ACC112 (cell line): ENCODE measurements at regions not wholly inside any gene's neighbourhood (a gene's known extent, or its start where the extent isn't known, plus 50 kb on each side); places are given as distances from the start of the nearest gene placed in this dataset.
A peak's percentile ranks its signal among the peaks of the same experiment; 100 is the strongest.
"Not testable (repeated sequence)": the region's sequence is repeated elsewhere in the genome, so short reads cannot be mapped to it uniquely, and the experiment has no call there.

Experiments used
- H2AFZ ChIP-seq: fragments of 200-600 bp; sonication (generic); one replicate; pipeline ENCODE4 v1.6.0; 2017; ENCODE audit warnings: antibody characterized with exemption, low read length; ENCODE audit not compliant: unreplicated experiment
- H3K27ac ChIP-seq: fragments of 200-600 bp; sonication (generic); 2 replicates; pipeline ENCODE4 v1.5.1; 2014; ENCODE audit warnings: low read depth, mild to moderate bottlenecking, antibody characterized with exemption, low read length, moderate library complexity
- H3K27me3 ChIP-seq: fragments of 200-600 bp; sonication (generic); 2 replicates; pipeline ENCODE4 v1.6.1; 2014; ENCODE audit warnings: mild to moderate bottlenecking, antibody characterized with exemption, low read length, moderate library complexity, mixed read lengths; ENCODE audit not compliant: insufficient read depth
- H3K36me3 ChIP-seq: fragments of 200-600 bp; sonication (generic); 2 replicates; pipeline ENCODE4 v1.6.1; 2016; ENCODE audit warnings: mild to moderate bottlenecking, antibody characterized with exemption, low read length, moderate library complexity, mixed read lengths; ENCODE audit not compliant: insufficient read depth
- H3K4me1 ChIP-seq: fragments of 200-600 bp; sonication (generic); one replicate; pipeline ENCODE4 v1.6.1; 2016; ENCODE audit warnings: low read length, mixed read lengths; ENCODE audit not compliant: insufficient read depth, unreplicated experiment, control insufficient read depth
- H3K4me3 ChIP-seq: fragments of 200-600 bp; sonication (generic); 2 replicates; pipeline ENCODE4 v1.5.1; 2014; ENCODE audit warnings: mild to moderate bottlenecking, low read depth, low read length
- H3K79me2 ChIP-seq: fragments of 200-600 bp; sonication (generic); one replicate; pipeline ENCODE4 v1.6.0; 2016; ENCODE audit warnings: low read length; ENCODE audit not compliant: control insufficient read depth, unreplicated experiment, insufficient read depth

GRCh38 chr4:81580994-81581374, 109.3 kb upstream of the RASGEF1B start:
- H2AFZ ChIP-seq, H3K36me3 ChIP-seq, H3K79me2 ChIP-seq, H3K27ac ChIP-seq, H3K4me3 ChIP-seq, H3K27me3 ChIP-seq, H3K4me1 ChIP-seq: not testable (repeated sequence)

GRCh38 chr4:81580346-81580993, 108.8 kb upstream of the RASGEF1B start:
- no peak overlapping the region for H3K27ac ChIP-seq
- no peak overlapping the region for H3K4me3 ChIP-seq
- H2AFZ ChIP-seq = no peak overlapping the region
- no peaks in the 10 kb centered on the region for H3K79me2 ChIP-seq
- peaks cover 5% of the 10 kb centered on the region for H3K4me1 ChIP-seq
- H3K36me3 ChIP-seq = no peaks in the 10 kb centered on the region
- H3K27me3 ChIP-seq = no peaks in the 10 kb centered on the region

- no peak overlapping the region for H3K4me3 ChIP-seq
Observed at GRCh38 chr4:81577392-81577791, 105.7 kb upstream of the RASGEF1B start.

GRCh38 chr4:81574991-81575390, 103.3 kb upstream of the RASGEF1B start:
- Histone ChIP-seq H3K4me1 (peaks cover 5% of the 10 kb centered on the region), H3K4me3 (no peak overlapping the region), H3K27ac (no peak overlapping the region), H2AFZ (no peak overlapping the region), H3K27me3 (no peaks in the 10 kb centered on the region), H3K79me2 (no peaks in the 10 kb centered on the region), H3K36me3 (no peaks in the 10 kb centered on the region)

More at GRCh38 chr4:81577392-81577791, 105.7 kb upstream of the RASGEF1B start:
- H3K27ac ChIP-seq = no peak overlapping the region
- H3K4me1 ChIP-seq = peaks cover 5% of the 10 kb centered on the region
- H3K79me2 ChIP-seq = no peaks in the 10 kb centered on the region
- H3K27me3 ChIP-seq = no peaks in the 10 kb centered on the region
- H3K36me3 ChIP-seq = no peaks in the 10 kb centered on the region
- H2AFZ ChIP-seq = no peak overlapping the region

GRCh38 chr4:81573840-81574239, 102.1 kb upstream of the RASGEF1B start:
- Histone ChIP-seq H3K4me1 (no peaks in the 10 kb centered on the region), H3K79me2 (no peaks in the 10 kb centered on the region), H2AFZ (no peak overlapping the region), H3K27me3 (no peaks in the 10 kb centered on the region), H3K27ac (no peak overlapping the region), H3K36me3 (no peaks in the 10 kb centered on the region), H3K4me3 (no peak overlapping the region)

GRCh38 chr4:81572402-81572801, 100.7 kb upstream of the RASGEF1B start:
- Histone ChIP-seq H3K79me2 (no peaks in the 10 kb centered on the region), H3K27ac (no peak overlapping the region), H2AFZ (no peak overlapping the region), H3K4me3 (no peak overlapping the region), H3K36me3 (no peaks in the 10 kb centered on the region), H3K27me3 (no peaks in the 10 kb centered on the region), H3K4me1 (no peaks in the 10 kb centered on the region)

- peaks cover 4% of the 10 kb centered on the region for H3K4me1 ChIP-seq
- no peak overlapping the region for H3K4me3 ChIP-seq
- no peak overlapping the region for H3K27ac ChIP-seq
- no peaks in the 10 kb centered on the region for H3K36me3 ChIP-seq
- H2AFZ ChIP-seq = no peak overlapping the region
- H3K79me2 ChIP-seq = no peaks in the 10 kb centered on the region
- H3K27me3 ChIP-seq = no peaks in the 10 kb centered on the region
Observed at GRCh38 chr4:81571105-81571504, 99.4 kb upstream of the RASGEF1B start.

- Histone ChIP-seq H3K79me2 (no peaks in the 10 kb centered on the region), H3K27ac (peak overlapping the region; percentile 52), H3K36me3 (no peaks in the 10 kb centered on the region), H2AFZ (peak overlapping the region; percentile 52), H3K4me3 (peak overlapping the region; percentile 68), H3K4me1 (peaks cover 19% of the 10 kb centered on the region), H3K27me3 (no peaks in the 10 kb centered on the region)
Observed at GRCh38 chr4:81566161-81566591, 94.5 kb upstream of the RASGEF1B start.

- no peaks in the 10 kb centered on the region for H3K36me3 ChIP-seq
- peak overlapping the region; percentile 52 for H2AFZ ChIP-seq
- no peaks in the 10 kb centered on the region for H3K27me3 ChIP-seq
- H3K79me2 ChIP-seq = no peaks in the 10 kb centered on the region
- peaks cover 19% of the 10 kb centered on the region for H3K4me1 ChIP-seq
- peak overlapping the region; percentile 68 for H3K4me3 ChIP-seq
- H3K27ac ChIP-seq = peak overlapping the region; percentile 52
Observed at GRCh38 chr4:81565142-81565870, 93.6 kb upstream of the RASGEF1B start.

- Histone ChIP-seq H2AFZ (no peak overlapping the region), H3K27me3 (no peaks in the 10 kb centered on the region), H3K79me2 (no peaks in the 10 kb centered on the region), H3K4me3 (no peak overlapping the region), H3K36me3 (no peaks in the 10 kb centered on the region), H3K4me1 (peaks cover 19% of the 10 kb centered on the region), H3K27ac (no peak overlapping the region)
Observed at GRCh38 chr4:81564025-81564424, 92.3 kb upstream of the RASGEF1B start.

GRCh38 chr4:81562093-81562492, 90.4 kb upstream of the RASGEF1B start:
- no peak overlapping the region for H2AFZ ChIP-seq
- H3K27ac ChIP-seq = no peak overlapping the region
- H3K36me3 ChIP-seq = no peaks in the 10 kb centered on the region
- peaks cover 19% of the 10 kb centered on the region for H3K4me1 ChIP-seq
- H3K27me3 ChIP-seq = no peaks in the 10 kb centered on the region
- H3K4me3 ChIP-seq = no peak overlapping the region
- H3K79me2 ChIP-seq = no peaks in the 10 kb centered on the region
